Astrocyte of the cerebellum (primary cell): ENCODE measurements at regions not wholly inside any gene's neighbourhood (a gene's known extent, or its start where the extent isn't known, plus 50 kb on each side); places are given as distances from the start of the nearest gene placed in this dataset.
"Not testable (repeated sequence)": the region's sequence is repeated elsewhere in the genome, so short reads cannot be mapped to it uniquely, and the experiment has no call there.

ENCODE experiments used
- DNase-seq: peaks from one replicate; pipeline ENCODE4 v3.0.0-alpha.2; 2011; ENCODE audit warnings: low read depth
- H3K4me3 ChIP-seq: 2 replicates; pipeline ENCODE4 v1.5.1; 2011; ENCODE audit warnings: mild to moderate bottlenecking, low read depth, low read length, moderate library complexity
- CTCF ChIP-seq: IDR thresholded peaks from 2 replicates; pipeline ENCODE4 v1.5.1; 2012; ENCODE audit warnings: low read length, low read depth, moderate library complexity, mild to moderate bottlenecking; ENCODE audit errors: missing control alignments
- in situ Hi-C: cut with HindIII; loops from 2 replicates; pipeline ENCODE4 v1.10.0; 2017; ENCODE audit warnings: low sequenced_read_pairs

- DNase-seq, result no peak
- no peak for TF ChIP-seq CTCF
- in situ Hi-C loops, result no loop called here
- H3K4me3 ChIP-seq, result no peak overlapping the region
These were observed 278.4 kb upstream of the FOXF1 start for GRCh38 chr16:86231996-86232350.

- in situ Hi-C loops, result no loop called here
- DNase-seq, result no peak
- TF ChIP-seq CTCF, result no peak
- no peak overlapping the region for H3K4me3 ChIP-seq
These were observed 277.8 kb upstream of the FOXF1 start for GRCh38 chr16:86232496-86232895.

GRCh38 chr16:86233506-86233905 lies 276.8 kb upstream of the FOXF1 start:
- in situ Hi-C loops, DNase-seq, H3K4me3 ChIP-seq: not testable (repeated sequence)

- DNase-seq, result no peak
- H3K4me3 ChIP-seq, result no peak overlapping the region
- in situ Hi-C loops, result no loop called here
- TF ChIP-seq CTCF, result no peak
These were observed 270.9 kb upstream of the FOXF1 start for GRCh38 chr16:86239381-86239780.

GRCh38 chr16:86240716-86241363 lies 269.5 kb upstream of the FOXF1 start:
- in situ Hi-C loops, result no loop called here
- no peak for TF ChIP-seq CTCF
- no peak overlapping the region for H3K4me3 ChIP-seq
- DNase-seq, result no peak

GRCh38 chr16:86241681-86242080 lies 268.6 kb upstream of the FOXF1 start:
- in situ Hi-C loops, result no loop called here
- no peak for DNase-seq
- no peak overlapping the region for H3K4me3 ChIP-seq
- TF ChIP-seq CTCF, result no peak

GRCh38 chr16:86242244-86243122 lies 267.8 kb upstream of the FOXF1 start:
- in situ Hi-C loops, result no loop called here
- DNase-seq, result no peak
- no peak overlapping the region for H3K4me3 ChIP-seq
- no peak for TF ChIP-seq CTCF
